ENCODE measurements at regions not wholly inside any gene's neighbourhood (a gene's known extent, or its start where the extent isn't known, plus 50 kb on each side); places are given as distances from the start of the nearest gene placed in this dataset.

DNA sequence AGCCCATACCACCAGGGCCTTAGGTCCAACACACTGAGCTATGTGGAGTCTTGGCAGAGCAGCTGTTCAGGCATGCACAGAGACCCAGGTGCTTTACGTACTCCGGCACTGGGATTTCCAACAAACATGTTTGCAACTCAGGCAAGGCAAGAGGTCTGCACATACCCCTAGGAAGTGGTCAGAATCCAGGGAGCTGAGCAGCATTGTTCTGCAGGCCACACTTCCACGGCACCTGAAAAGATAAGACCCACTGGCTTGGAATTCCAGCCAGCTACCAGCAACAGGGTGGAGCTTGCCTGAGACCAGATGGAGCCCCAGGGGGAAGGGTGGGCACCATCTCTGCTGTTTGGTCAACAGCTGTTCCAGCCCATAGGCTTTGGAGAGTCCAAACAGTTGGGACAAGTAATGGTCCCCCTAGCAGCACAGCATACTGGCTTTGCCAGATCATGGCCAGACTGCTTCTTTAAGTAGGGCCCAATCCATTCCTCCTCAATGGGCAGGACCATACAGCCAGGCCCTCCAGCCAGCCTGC, 51.7 kb upstream of the LRRC8B start:
- TF ChIP-seq, protein P1, sequence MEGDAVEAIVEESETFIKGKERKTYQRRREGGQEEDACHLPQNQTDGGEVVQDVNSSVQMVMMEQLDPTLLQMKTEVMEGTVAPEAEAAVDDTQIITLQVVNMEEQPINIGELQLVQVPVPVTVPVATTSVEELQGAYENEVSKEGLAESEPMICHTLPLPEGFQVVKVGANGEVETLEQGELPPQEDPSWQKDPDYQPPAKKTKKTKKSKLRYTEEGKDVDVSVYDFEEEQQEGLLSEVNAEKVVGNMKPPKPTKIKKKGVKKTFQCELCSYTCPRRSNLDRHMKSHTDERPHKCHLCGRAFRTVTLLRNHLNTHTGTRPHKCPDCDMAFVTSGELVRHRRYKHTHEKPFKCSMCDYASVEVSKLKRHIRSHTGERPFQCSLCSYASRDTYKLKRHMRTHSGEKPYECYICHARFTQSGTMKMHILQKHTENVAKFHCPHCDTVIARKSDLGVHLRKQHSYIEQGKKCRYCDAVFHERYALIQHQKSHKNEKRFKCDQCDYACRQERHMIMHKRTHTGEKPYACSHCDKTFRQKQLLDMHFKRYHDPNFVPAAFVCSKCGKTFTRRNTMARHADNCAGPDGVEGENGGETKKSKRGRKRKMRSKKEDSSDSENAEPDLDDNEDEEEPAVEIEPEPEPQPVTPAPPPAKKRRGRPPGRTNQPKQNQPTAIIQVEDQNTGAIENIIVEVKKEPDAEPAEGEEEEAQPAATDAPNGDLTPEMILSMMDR (IDR thresholded peaks at IDR 0.05), result no peak
- no peak for TF ChIP-seq ZFX (IDR thresholded peaks at IDR 0.05; ENCODE audit: borderline replicate concordance)
